HG03060 (cell line): ENCODE measurements at regions not wholly inside any gene's neighbourhood (a gene's known extent, or its start where the extent isn't known, plus 50 kb on each side); places are given as distances from the start of the nearest gene placed in this dataset.
A peak's percentile ranks its signal among the peaks of the same experiment; 100 is the strongest.

Experiments used
- ATAC-seq: cut with Tn5 transposase; IDR thresholded peaks from one replicate; pipeline ENCODE4 v1.9.1; 2021; ENCODE audit warnings: low read depth, moderate number of reproducible peaks; ENCODE audit not compliant: unreplicated experiment

DNA sequence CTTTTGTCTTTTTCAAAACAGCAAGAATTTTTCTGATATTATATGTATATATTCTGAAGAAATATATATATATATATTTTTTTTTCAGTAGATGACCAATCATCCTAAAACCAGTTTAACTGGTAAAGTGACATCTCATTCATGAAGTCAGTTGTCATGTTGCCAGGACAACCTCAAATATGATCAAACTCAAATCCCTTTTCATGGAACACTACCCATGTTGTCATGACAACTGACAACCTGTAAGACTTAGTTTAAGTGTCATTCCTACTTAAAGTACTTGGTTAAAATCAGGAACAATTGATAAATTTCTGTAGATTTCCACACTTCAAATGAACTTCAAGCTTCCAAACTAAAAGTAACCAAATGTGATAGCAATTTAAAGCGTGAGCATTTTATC is 101.8 kb upstream of the ERBB4 start:
- ATAC-seq = no peak

DNA sequence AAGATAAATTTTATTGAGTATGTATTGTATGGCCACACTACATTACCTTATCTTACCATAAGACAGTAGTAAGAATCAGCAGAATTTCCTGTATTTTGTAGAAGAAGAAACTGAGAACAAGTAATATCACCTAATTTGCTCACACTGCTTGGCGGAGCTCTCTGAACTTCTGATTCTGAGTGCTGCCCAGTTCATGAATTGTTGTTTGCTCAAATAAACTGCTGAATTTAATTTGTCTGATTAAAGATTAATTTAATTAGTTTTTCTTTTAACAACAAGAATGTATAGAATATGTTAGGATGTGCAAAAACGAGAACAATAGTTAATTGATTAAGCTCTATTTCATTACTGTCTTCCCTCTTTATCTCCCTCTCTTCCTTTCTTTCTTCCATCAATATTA is 100.1 kb upstream of the ERBB4 start:
- no peak for ATAC-seq

DNA sequence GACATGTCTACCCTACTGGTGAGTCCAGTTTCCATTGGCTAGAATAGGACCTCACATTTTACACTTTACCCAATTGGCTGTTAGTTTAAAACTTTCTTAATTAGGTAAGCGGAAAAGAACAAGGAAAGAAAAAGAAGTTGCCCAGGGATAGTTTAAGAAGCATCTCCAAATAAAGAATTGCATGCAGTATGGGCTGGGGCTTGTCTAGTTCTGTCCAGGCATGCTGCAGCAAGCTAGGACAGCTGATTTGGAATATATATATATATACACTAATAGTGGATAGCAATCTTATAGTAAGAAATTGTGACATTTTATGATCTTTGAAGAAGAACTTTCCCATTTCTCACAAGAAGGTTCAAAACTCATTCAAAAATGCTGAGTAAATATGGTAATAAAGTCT is 90.0 kb upstream of the ERBB4 start:
- no peak for ATAC-seq

DNA sequence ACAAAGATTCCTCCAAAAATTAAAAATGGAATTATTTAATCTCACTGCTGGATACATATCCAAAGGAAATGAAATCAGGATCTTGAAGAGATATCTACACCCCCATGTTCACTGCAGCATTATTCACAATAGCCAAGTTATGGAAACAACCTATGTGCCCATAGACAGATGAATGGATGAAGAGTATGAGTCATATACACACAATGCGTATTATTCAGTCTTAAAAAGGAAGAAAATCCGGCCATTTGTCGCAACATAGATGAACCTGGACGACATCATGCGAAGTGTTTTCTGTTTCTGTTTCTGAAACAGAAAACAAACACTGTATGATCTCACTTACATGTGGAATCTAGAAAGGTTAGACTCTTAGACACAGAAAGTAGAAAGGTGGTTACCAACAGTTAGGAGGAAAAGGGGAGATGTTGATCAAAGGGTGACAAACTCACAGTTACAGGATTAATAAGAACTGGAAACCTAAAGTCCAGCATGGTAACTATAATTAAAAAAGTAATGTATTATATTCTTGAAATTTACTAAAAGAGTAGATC is 87.8 kb upstream of the ERBB4 start:
- ATAC-seq = no peak

DNA sequence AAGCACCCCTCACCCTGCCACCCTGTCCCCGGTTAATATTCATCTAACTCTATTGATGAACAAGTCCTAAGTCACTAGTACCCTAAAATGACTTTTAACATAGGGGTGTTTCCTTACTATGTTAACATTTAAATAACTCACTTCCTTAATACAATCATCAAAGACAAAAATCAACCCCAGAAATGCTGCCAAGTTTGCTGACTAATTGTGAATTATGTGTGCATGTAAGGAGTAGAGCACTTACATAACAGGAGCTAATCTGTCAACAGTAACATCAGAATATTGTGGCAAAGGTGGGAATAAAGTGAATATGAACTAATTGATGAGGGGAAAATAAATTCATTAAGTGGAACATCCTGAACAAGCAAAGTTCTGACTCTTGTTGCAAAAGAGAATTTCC is 81.4 kb upstream of the ERBB4 start:
- no peak for ATAC-seq

DNA sequence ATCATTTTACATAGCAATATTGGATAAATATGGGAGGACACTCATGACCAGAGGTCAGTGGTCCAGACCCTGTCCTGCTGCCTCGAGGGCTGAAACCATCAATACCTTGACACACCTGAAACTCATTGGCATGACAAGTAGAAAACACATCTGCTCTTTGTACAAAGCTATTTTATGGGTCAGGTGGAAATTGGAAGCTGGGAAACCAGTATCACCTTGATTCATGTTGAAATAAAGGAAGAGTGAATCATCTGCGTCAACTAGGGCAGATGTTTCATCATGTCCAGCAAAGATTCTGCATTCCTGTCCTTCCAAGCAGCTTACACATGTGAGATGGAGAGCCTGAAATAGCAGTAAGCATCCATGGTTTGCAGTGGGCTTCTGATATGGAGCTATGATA is 80.0 kb upstream of the ERBB4 start:
- no peak for ATAC-seq

DNA sequence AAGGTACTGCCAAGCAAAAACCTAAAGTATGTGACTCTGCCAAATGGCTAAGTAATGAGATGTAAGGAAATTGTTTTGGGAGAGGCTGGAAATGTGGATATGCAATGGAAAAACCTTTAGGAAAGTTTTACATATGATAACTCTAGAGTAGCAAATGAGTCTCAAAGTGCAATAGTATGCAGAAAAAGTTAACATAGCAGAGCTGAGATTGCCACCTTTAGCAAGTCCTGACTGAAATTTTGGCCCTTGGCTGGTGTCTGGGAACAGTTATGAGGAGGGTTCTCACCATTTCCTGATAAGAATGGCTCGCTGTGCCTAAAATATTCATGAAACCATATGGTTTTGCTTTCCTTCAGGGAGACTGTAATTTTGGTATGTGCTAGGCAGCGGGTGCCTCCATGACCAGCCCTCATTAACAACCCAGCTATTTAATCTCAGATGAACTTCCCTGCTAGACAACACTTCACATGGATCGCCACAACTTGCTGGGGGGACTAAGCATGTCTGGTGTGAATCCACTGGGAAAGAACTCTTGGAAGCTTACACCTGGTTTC is 72.3 kb upstream of the ERBB4 start:
- no peak for ATAC-seq

DNA sequence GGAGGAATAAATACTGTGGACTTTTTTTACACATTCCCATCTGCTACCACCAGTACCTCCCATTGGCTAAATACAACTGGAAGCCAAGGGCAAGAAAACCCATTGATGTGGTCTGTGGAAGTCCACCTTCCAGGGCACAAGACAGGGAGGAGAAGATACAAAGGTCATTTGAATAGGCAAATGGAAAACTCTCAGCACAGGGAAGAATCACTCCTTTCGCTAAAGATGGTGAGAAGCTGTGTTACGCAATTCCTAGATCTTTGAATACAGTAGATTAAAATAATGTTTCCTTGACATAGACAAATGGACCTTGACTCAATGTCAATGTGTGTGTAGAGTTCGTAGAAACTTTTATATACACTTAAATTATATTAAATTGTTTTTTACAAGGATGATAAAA is 70.9 kb upstream of the ERBB4 start:
- ATAC-seq = no peak

DNA sequence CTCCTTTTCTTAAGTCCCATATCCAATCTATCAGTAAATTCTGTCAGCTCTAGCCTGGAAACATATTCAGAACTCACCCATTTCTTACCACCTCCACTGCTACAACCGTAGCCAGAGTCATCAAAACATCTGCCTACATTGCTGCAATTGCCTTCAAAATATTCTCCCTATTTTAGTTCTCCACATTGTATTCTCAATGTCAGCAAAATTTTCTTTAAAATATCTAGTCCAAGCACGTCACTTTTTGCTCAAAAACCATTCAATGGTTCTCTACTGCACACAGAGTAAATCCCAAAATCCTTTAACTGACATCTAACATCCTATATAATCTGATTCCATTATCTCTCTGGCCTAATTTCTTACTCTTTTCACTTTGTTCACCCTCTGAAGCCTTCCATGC is 68.5 kb upstream of the ERBB4 start:
- ATAC-seq = no peak

DNA sequence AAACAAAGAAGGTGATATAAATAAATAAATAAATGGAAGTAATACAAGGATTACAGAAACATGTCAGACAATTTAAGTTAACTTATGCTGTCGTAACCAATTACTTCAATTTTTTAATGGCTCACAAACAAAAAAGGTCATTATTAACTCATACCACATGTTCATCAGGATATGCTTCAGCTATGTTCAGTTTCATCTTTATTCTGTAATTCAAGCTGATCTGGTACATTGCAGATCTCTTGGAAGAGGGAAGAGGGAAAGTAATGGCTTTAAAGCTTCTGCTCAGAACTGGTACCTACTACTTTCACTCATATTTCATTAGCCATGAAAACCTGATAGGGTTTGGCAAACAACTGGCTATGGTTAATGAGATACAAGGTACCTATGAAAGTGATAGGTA is 67.6 kb upstream of the ERBB4 start:
- no peak for ATAC-seq

DNA sequence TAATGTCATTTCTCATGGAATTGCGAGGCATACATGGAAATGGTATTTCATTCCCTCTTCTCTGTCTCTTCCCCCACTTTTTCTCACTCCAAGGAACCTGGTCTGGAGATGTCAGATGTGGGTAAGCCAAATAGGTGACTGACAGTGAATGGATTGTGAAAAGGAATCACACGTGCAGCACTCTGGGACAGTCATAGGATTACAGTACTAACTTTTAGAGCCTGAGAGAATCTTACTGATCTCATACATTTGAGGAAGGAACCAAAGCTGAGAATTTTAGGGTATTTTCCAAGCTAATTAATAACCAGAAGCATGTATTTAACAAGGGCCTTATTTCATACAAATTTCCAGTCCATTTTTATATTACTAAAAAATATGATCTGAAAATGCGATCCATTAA is 58.1 kb upstream of the ERBB4 start:
- no peak for ATAC-seq

DNA sequence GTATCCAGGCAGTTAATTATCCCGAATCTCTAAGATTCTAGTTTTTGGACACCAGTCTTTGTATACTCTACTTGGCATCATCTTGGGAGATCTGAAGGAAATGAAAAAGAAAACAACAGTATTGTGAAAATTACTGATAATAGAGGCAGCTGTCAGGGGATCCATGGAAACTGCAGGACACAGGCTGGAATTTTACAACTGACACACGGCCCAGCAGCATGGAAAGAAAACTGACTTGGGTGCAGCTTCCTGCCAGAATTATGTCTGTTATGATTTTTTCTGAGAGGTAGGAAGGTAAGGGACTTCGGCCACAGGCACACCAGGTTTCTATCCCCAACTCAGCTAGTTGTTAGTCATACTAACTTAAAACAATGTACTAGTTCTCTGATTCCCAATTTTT is 57.7 kb upstream of the ERBB4 start:
- no peak for ATAC-seq

DNA sequence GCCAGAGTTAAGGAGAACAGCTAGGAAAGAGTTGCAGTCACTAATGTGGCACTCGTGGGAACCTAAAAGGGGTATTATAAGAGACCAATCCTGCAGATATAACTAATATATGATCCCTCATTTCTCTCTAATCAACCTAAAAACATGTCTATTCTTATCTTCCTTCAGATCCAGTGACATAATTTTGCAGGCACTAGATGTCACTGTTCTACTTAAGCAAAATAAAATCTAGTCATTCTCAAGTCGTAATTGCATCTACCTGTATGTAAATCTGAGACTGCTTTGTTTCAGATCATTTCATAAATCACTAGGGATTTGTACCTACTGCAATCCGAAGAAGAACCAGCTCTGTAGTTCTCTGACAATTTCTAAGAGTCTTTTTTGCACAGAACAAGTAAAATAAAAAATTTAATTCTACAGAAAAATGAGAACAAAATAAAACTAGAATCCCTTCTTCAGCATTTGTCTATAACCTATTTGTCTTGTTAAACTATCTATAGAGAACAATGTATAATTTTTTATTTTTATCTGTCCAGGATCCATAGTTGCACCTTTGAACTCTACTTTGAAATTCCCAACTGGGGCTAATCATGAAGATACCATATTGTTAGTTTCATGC is 56.5 kb upstream of the ERBB4 start:
- ATAC-seq = peak; percentile 78

DNA sequence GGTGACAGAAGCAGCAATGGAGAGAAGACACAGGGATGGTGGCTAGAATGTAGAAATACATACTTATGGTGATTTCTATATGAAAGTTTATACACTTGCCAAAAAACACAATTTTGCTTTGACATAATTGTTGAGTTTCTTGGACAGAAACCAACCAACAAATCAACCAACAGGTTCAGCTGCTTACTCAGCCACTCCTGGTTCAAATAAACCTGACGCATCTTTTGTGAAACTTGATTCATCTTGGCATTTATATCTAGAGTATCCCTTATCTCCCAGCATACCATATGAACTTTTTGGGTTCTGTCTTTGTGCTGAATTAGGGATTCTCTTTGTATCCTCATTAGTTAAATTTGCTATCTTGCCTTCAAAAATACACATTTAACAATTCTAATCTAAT is 54.1 kb upstream of the ERBB4 start:
- ATAC-seq = no peak
